MM.1S (cell line): ENCODE measurements at regions not wholly inside any gene's neighbourhood (a gene's known extent, or its start where the extent isn't known, plus 50 kb on each side); places are given as distances from the start of the nearest gene placed in this dataset.

Source experiments
- DNase-seq: peaks from one replicate; pipeline ENCODE4 v3.0.0-alpha.2; 2015
- H2AFZ ChIP-seq: fragments of 300-600 bp; sonication (generic); 2 replicates; pipeline ENCODE4 v1.6.0; 2016; ENCODE audit warnings: antibody characterized with exemption, low read length
- H3F3A ChIP-seq: fragments of 300-600 bp; sonication (generic); 2 replicates; pipeline ENCODE4 v1.6.1; 2016; ENCODE audit warnings: mild to moderate bottlenecking, antibody characterized with exemption, low read length, moderate library complexity, mixed read lengths; ENCODE audit not compliant: insufficient read depth
- H3K27ac ChIP-seq: fragments of 300-600 bp; sonication (generic); 2 replicates; pipeline ENCODE4 v1.5.1; 2016; ENCODE audit warnings: mild to moderate bottlenecking, low read length
- H3K27me3 ChIP-seq: fragments of 300-600 bp; sonication (generic); replicated peaks from 2 replicates; pipeline ENCODE4 v1.6.0; 2016; ENCODE audit warnings: low read length; ENCODE audit not compliant: insufficient read depth
- H3K36me3 ChIP-seq: fragments of 300-600 bp; sonication (generic); replicated peaks from 2 replicates; pipeline ENCODE4 v1.6.1; 2016; ENCODE audit warnings: mild to moderate bottlenecking, low read length, mixed read lengths; ENCODE audit not compliant: insufficient read depth
- H3K4me1 ChIP-seq: fragments of 300-600 bp; sonication (generic); 2 replicates; pipeline ENCODE4 v1.6.1; 2016; ENCODE audit warnings: low read length, mixed read lengths
- H3K4me2 ChIP-seq: fragments of 300-600 bp; sonication (generic); 2 replicates; pipeline ENCODE4 v1.6.0; 2016; ENCODE audit warnings: low read depth, low read length
- H3K4me3 ChIP-seq: fragments of 300-600 bp; sonication (generic); 2 replicates; pipeline ENCODE4 v1.5.1; 2016; ENCODE audit warnings: low read length, mixed read lengths
- H3K79me2 ChIP-seq: fragments of 300-600 bp; sonication (generic); 2 replicates; pipeline ENCODE4 v1.6.1; 2016; ENCODE audit warnings: mixed run types, low read length, mixed read lengths
- H3K9ac ChIP-seq: fragments of 300-600 bp; sonication (generic); 2 replicates; pipeline ENCODE4 v1.6.1; 2016; ENCODE audit warnings: low read length, mixed read lengths
- H3K9me2 ChIP-seq: fragments of 300-600 bp; sonication (generic); replicated peaks from 2 replicates; pipeline ENCODE4 v1.6.1; 2016; ENCODE audit warnings: mild to moderate bottlenecking, low read length, mixed read lengths; ENCODE audit not compliant: insufficient read depth
- H3K9me3 ChIP-seq: fragments of 300-600 bp; sonication (generic); replicated peaks from 2 replicates; pipeline ENCODE4 v1.6.1; 2016; ENCODE audit warnings: mild to moderate bottlenecking, low read length, mixed read lengths; ENCODE audit not compliant: insufficient read depth
- H4K20me1 ChIP-seq: fragments of 300-600 bp; sonication (generic); 2 replicates; pipeline ENCODE4 v1.6.1; 2016; ENCODE audit warnings: mild to moderate bottlenecking, low read length, moderate library complexity, mixed read lengths; ENCODE audit not compliant: insufficient read depth
- CTCF ChIP-seq: fragments of 300-600 bp; sonication (generic); IDR thresholded peaks from 2 replicates; pipeline ENCODE4 v1.5.1; 2016; ENCODE audit warnings: antibody characterized with exemption, low read length, mixed read lengths
- EZH2 ChIP-seq: fragments of 300-600 bp; sonication (generic); optimal IDR thresholded peaks from 2 replicates; pipeline ENCODE3; 2017; ENCODE audit warnings: low read depth, mild to moderate bottlenecking, antibody characterized with exemption, low read length, mixed read lengths
- EZH2phosphoT487 ChIP-seq: fragments of 300-600 bp; sonication (generic); IDR thresholded peaks from 2 replicates; pipeline ENCODE4 v1.6.1; 2018; ENCODE audit warnings: antibody characterized with exemption, low read length

- peaks cover 9% of the 10 kb centered on the region for H3K4me1 ChIP-seq
- no peaks in the 10 kb centered on the region for H3K79me2 ChIP-seq
- H3K9me2 ChIP-seq: no peaks in the 10 kb centered on the region
- no peaks in the 10 kb centered on the region for H3F3A ChIP-seq
- no peaks in the 10 kb centered on the region for H3K36me3 ChIP-seq
- no peaks in the 10 kb centered on the region for H3K27me3 ChIP-seq
- no peak overlapping the region for H2AFZ ChIP-seq
- H3K9ac ChIP-seq: no peak overlapping the region
- no peaks in the 10 kb centered on the region for H4K20me1 ChIP-seq
- no peaks in the 10 kb centered on the region for H3K9me3 ChIP-seq
- DNase-seq: no peak
- no peak overlapping the region for H3K27ac ChIP-seq
- H3K4me3 ChIP-seq: no peak overlapping the region
- TF ChIP-seq EZH2: no peak
- no peak for TF ChIP-seq CTCF
- no peak for TF ChIP-seq EZH2phosphoT487
- H3K4me2 ChIP-seq: peak overlapping the region; percentile 11; the same call in 1 of the 2 replicates
These were observed 66.1 kb downstream of the NOG start for GRCh38 chr17:56659622-56660021.

DNA sequence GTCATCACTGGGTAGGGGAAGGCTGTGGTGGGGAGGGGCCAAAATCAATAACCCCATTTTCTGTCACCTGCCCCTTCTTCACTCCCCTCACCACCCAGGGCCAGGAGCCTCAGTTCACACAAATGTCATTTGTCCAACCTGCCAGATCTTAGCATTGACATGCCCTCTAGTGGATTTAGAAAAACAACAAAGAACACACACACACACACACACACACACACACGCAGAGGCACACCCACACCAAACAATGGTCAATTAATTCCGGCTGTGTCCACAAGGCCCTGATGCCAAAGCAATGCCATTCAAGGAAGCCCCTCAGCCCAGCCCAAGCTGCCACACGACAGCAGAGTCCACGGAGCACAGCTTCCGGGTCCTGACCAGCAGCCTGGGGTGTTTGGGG is 68.4 kb downstream of the NOG start:
- Histone ChIP-seq H4K20me1 (no peaks in the 10 kb centered on the region), H3K27ac (no peak overlapping the region), H3K4me3 (no peak overlapping the region), H3F3A (no peaks in the 10 kb centered on the region), H3K4me2 (no peak overlapping the region), H3K4me1 (peaks cover 9% of the 10 kb centered on the region), H3K9me3 (no peaks in the 10 kb centered on the region), H2AFZ (no peak overlapping the region), H3K9me2 (no peaks in the 10 kb centered on the region), H3K36me3 (no peaks in the 10 kb centered on the region), H3K79me2 (no peaks in the 10 kb centered on the region), H3K9ac (no peak overlapping the region), H3K27me3 (no peaks in the 10 kb centered on the region)
- TF ChIP-seq EZH2 (no peak), CTCF (no peak), EZH2phosphoT487 (no peak)
- no peak for DNase-seq

GRCh38 chr17:56665864-56666263 is 72.4 kb downstream of the NOG start:
- Histone ChIP-seq H3K4me2 (no peak overlapping the region), H3K9me2 (no peaks in the 10 kb centered on the region), H3K36me3 (no peaks in the 10 kb centered on the region), H2AFZ (no peak overlapping the region), H3K27ac (no peak overlapping the region), H3K4me3 (no peak overlapping the region), H3K79me2 (no peaks in the 10 kb centered on the region), H3K9ac (no peak overlapping the region), H3K4me1 (no peaks in the 10 kb centered on the region), H4K20me1 (no peaks in the 10 kb centered on the region), H3F3A (no peaks in the 10 kb centered on the region), H3K9me3 (no peaks in the 10 kb centered on the region), H3K27me3 (no peaks in the 10 kb centered on the region)
- DNase-seq: no peak
- no peak for TF ChIP-seq EZH2
- TF ChIP-seq EZH2phosphoT487: no peak
- no peak for TF ChIP-seq CTCF
